ENCODE measurements at regions not wholly inside any gene's neighbourhood (a gene's known extent, or its start where the extent isn't known, plus 50 kb on each side); places are given as distances from the start of the nearest gene placed in this dataset.

DNA sequence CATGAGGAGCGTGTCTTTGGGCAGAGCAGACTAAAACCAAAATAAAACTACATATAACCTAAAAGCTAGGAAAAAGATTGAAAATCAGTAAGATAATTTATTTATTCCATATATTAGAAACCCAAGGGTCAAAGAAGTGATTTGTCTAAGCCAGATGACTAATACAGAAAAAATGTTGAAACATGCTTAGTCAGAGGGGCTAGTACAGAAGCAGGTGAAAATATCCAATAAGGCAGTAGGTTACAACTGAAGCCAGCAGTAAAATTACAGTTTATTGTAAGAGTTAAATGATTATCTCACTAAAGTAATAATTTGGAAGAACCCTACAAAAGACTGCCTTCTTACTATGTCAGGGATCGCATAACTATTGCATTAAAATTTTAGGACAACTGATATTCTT lies 1190.9 kb upstream of the PRMT6 start:
- TF ChIP-seq CTCF (IDR thresholded peaks at IDR 0.05; ENCODE audit: borderline replicate concordance, extremely low read depth, low read length, poor library complexity, severe bottlenecking) (no peak), EZH2 (IDR thresholded peaks at IDR 0.05; ENCODE audit: borderline replicate concordance, low read depth, low read length, severe bottlenecking) (no peak)
